HG03575 (cell line): ENCODE measurements at regions not wholly inside any gene's neighbourhood (a gene's known extent, or its start where the extent isn't known, plus 50 kb on each side); places are given as distances from the start of the nearest gene placed in this dataset.
A peak's percentile ranks its signal among the peaks of the same experiment; 100 is the strongest.

Source experiments
- ATAC-seq: cut with Tn5 transposase; IDR thresholded peaks from one replicate; pipeline ENCODE4 v1.9.1; 2021; ENCODE audit not compliant: unreplicated experiment, insufficient number of reproducible peaks, low FRiP score; ENCODE audit errors: extremely low read depth

GRCh38 chr5:158563760-158564390, 535.8 kb downstream of the EBF1 start:
- ATAC-seq = no peak

- no peak for ATAC-seq
These were observed 538.0 kb downstream of the EBF1 start for GRCh38 chr5:158561562-158562190.

GRCh38 chr5:158560170-158560569, 539.5 kb downstream of the EBF1 start:
- peak; percentile 77 for ATAC-seq

- ATAC-seq = peak; percentile 34
These were observed 540.1 kb downstream of the EBF1 start for GRCh38 chr5:158559643-158560042.

- no peak for ATAC-seq
These were observed 540.6 kb downstream of the EBF1 start for GRCh38 chr5:158559066-158559465.

DNA sequence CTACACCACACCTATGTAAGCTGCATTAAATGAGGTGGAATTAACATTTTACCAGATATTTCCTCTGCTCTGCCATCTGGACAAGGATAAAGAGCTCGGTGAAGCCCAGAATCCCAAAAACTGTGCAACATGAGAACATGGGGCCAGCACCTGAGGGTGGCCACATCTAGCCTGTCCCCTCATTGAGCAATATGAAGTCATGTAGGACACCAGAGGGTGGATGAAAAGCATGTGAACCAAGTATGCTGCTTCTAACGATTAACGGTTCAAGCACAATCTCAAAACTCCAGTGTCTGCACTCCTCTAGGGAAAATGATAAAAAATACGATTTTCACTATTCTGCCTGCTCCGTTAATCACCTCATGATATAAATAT, 545.8 kb downstream of the EBF1 start:
- no peak for ATAC-seq

DNA sequence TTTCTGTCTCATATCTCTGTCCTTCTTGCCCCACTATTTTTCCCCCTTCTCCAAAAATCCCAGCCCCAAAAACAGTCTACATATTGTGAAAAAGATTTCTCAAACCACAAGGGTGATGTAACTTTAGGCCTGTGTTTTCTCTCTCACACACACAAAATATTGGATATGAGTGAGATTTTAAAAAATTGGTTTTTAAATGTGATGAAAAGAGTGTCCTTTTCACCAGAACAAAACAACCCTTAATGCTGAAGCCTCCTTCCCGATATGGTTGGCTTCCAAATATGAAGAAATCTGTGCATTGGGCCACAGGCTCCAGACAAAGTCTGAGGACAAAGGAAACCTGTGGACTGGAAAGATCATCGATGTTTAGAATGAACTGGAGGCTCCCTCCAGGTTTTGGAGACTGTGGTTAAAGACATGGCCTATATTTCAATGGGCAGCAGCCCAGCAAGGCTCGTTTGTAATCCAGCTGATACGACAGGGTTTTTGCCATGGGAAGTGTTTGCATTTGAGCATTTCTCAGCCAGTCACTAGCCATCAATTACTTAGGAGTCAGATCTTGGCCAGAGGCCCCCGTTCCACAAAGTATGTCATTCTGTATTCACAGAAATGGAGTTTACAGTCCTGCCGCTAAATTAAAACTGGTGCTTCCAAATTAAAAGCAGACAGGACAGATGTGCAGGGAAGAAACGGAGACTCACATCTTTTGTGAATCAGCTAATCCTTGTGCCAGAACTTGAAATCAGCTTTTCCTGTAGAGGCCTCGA, 546.3 kb downstream of the EBF1 start:
- no peak for ATAC-seq

DNA sequence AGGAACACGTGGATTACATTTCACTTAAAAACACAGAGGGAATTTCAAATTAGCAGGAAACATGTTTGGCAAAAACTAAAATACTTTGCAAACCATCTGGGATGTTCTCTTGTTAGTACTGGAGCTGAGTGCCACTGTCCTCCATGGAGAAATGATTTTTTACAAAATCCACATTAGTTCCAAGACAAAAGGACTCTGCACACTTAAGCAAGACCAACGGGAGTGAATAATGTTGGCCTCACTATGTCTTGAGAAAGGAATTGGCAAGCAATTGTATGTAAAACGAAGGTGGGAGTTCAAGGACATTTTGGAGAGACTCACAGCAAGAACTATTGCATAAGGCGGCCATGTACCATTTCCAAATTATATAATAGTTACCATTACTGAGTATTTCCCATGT, 547.5 kb downstream of the EBF1 start:
- ATAC-seq = no peak

- no peak for ATAC-seq
These were observed 550.4 kb downstream of the EBF1 start for GRCh38 chr5:158549311-158549710.

- ATAC-seq = no peak
These were observed 553.0 kb downstream of the EBF1 start for GRCh38 chr5:158546748-158547147.

- no peak for ATAC-seq
These were observed 553.7 kb downstream of the EBF1 start for GRCh38 chr5:158545949-158546530.

GRCh38 chr5:158544388-158545339, 555.1 kb downstream of the EBF1 start:
- no peak for ATAC-seq

- no peak for ATAC-seq
These were observed 556.0 kb downstream of the EBF1 start for GRCh38 chr5:158543539-158544387.

GRCh38 chr5:158541536-158542297, 558.0 kb downstream of the EBF1 start:
- no peak for ATAC-seq

GRCh38 chr5:158538506-158539074, 561.1 kb downstream of the EBF1 start:
- peak; percentile 65 for ATAC-seq

DNA sequence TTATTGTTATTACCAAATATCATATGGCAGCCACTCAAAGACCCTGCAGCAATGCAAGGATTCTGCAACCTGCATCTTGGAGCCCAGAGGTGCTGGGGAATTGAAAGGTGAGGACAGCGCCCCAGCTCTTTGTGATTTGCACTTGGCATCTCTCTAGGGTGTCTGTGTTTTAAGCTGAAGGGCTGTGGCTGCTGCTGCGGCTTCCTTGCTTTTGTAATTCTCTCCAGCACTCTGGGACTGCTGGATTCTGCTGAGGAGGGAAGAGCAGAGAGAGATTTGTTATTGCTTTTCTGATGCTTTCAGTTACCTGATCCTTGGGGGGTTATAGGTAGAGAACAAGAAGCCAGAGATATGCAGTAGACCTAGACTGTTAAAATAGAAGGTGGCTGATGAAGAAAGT, 562.4 kb downstream of the EBF1 start:
- no peak for ATAC-seq

GRCh38 chr5:158534203-158534602, 565.5 kb downstream of the EBF1 start:
- ATAC-seq = no peak
